Neural cell (in vitro differentiated cells): ENCODE measurements at regions not wholly inside any gene's neighbourhood (a gene's known extent, or its start where the extent isn't known, plus 50 kb on each side); places are given as distances from the start of the nearest gene placed in this dataset.

Experiments
- H2AFZ ChIP-seq: fragments of 200-600, 300-800 bp; sonication (generic), shearing (Covaris generic); 2 replicates; pipeline ENCODE4 v1.6.0; 2014; ENCODE audit warnings: low read depth, mild to moderate bottlenecking, antibody characterized with exemption, low read length, moderate library complexity
- H3F3A ChIP-seq: fragments of 200-600 bp; shearing (Covaris generic); 2 replicates; pipeline ENCODE4 v1.6.1; 2016; ENCODE audit warnings: mild to moderate bottlenecking, moderate library complexity, mixed read lengths, antibody characterized with exemption, low read length; ENCODE audit not compliant: insufficient read depth, poor library complexity, severe bottlenecking
- H3K27ac ChIP-seq: fragments of 200-600, 300-800 bp; sonication (generic), shearing (Covaris generic); 2 replicates; pipeline ENCODE4 v1.5.1; 2014; ENCODE audit warnings: mild to moderate bottlenecking, low read length, moderate library complexity
- H3K27me3 ChIP-seq: fragments of 300-800, 200-600 bp; sonication (generic), shearing (Covaris generic); 2 replicates; pipeline ENCODE4 v1.6.0; 2014; ENCODE audit warnings: mild to moderate bottlenecking, low read depth, low read length, moderate library complexity; ENCODE audit not compliant: insufficient read depth
- H3K36me3 ChIP-seq: fragments of 300-800, 200-600 bp; sonication (generic), shearing (Covaris generic); 2 replicates; pipeline ENCODE4 v1.5.1; 2014; ENCODE audit warnings: mild to moderate bottlenecking, antibody characterized with exemption, low read length, moderate library complexity; ENCODE audit not compliant: insufficient read depth
- H3K4me2 ChIP-seq: fragments of 300-800, 200-600 bp; sonication (generic), shearing (Covaris generic); 2 replicates; pipeline ENCODE4 v1.6.0; 2014; ENCODE audit warnings: mild to moderate bottlenecking, low read length
- H3K4me3 ChIP-seq: fragments of 300-800, 200-600 bp; sonication (generic), shearing (Covaris generic); 2 replicates; pipeline ENCODE4 v1.5.1; 2014; ENCODE audit warnings: mild to moderate bottlenecking, low read length, moderate library complexity
- H3K79me2 ChIP-seq: fragments of 200-600 bp; shearing (Covaris generic); replicated peaks from 2 replicates; pipeline ENCODE4 v1.6.0; 2014; ENCODE audit warnings: mild to moderate bottlenecking, low read length, moderate library complexity; ENCODE audit not compliant: insufficient read depth
- H3K9ac ChIP-seq: fragments of 300-800, 200-600 bp; sonication (generic), shearing (Covaris generic); 2 replicates; pipeline ENCODE4 v1.6.1; 2016; ENCODE audit warnings: mild to moderate bottlenecking, low read length, mixed read lengths
- H3K9me2 ChIP-seq: fragments of 200-600 bp; shearing (Covaris generic); 2 replicates; pipeline ENCODE4 v1.6.1; 2016; ENCODE audit warnings: mild to moderate bottlenecking, low read length, mixed read lengths; ENCODE audit not compliant: insufficient read depth
- H3K9me3 ChIP-seq: fragments of 200-600, 300-800 bp; sonication (generic), shearing (Covaris generic); 2 replicates; pipeline ENCODE4 v1.6.1; 2016; ENCODE audit warnings: mild to moderate bottlenecking, mixed run types, low read length, moderate library complexity, mixed read lengths
- H4K20me1 ChIP-seq: fragments of 200-600 bp; shearing (Covaris generic); 2 replicates; pipeline ENCODE4 v1.6.1; 2016; ENCODE audit warnings: mild to moderate bottlenecking, mixed run types; ENCODE audit not compliant: insufficient read depth
- CTCF ChIP-seq: fragments of 450-650 bp; IDR thresholded peaks from 2 replicates; pipeline ENCODE4 v1.5.1; 2014; ENCODE audit warnings: antibody characterized with exemption, mild to moderate bottlenecking, moderate library complexity; ENCODE audit not compliant: poor library complexity, severe bottlenecking
- EP300 ChIP-seq: fragments of 450-650 bp; conservative IDR thresholded peaks from 2 replicates; pipeline ENCODE4 v1.6.1; 2014; ENCODE audit warnings: antibody characterized with exemption, mild to moderate bottlenecking, moderate library complexity; ENCODE audit not compliant: poor library complexity, severe bottlenecking
- EZH2 ChIP-seq: fragments of 200-600, 300-800 bp; shearing (Covaris generic), sonication (generic); IDR thresholded peaks from 2 replicates; pipeline ENCODE4 v1.6.1; 2014; ENCODE audit warnings: antibody characterized with exemption, low read length, borderline replicate concordance, mild to moderate bottlenecking; ENCODE audit not compliant: insufficient read depth, poor library complexity, severe bottlenecking
- MXI1 ChIP-seq: fragments of 450-650 bp; conservative IDR thresholded peaks from 2 replicates; pipeline ENCODE4 v1.6.1; 2014; ENCODE audit warnings: antibody characterized with exemption, mild to moderate bottlenecking; ENCODE audit not compliant: poor library complexity, severe bottlenecking
- POLR2AphosphoS5 ChIP-seq: IDR thresholded peaks from 2 replicates; pipeline ENCODE4 v1.6.1; 2012
- RAD21 ChIP-seq: fragments of 450-650 bp; conservative IDR thresholded peaks from 2 replicates; pipeline ENCODE4 v1.6.1; 2014; ENCODE audit warnings: antibody characterized with exemption, mild to moderate bottlenecking, moderate library complexity
- SMC3 ChIP-seq: fragments of 450-650 bp; conservative IDR thresholded peaks from 2 replicates; pipeline ENCODE4 v1.6.1; 2014; ENCODE audit warnings: antibody characterized with exemption, mild to moderate bottlenecking, moderate library complexity; ENCODE audit not compliant: poor library complexity
- TAF1 ChIP-seq: IDR thresholded peaks from 2 replicates; pipeline ENCODE4 v1.6.1; 2012; ENCODE audit warnings: low read depth
- TF ChIP-seq, protein P1 (sequence below): IDR thresholded peaks from 2 replicates; pipeline ENCODE4 v1.6.1; 2012; ENCODE audit warnings: borderline replicate concordance

- H3K9me2 ChIP-seq = no peaks in the 10 kb centered on the region
- no peak overlapping the region for H3K4me2 ChIP-seq
- TF ChIP-seq, protein P1, sequence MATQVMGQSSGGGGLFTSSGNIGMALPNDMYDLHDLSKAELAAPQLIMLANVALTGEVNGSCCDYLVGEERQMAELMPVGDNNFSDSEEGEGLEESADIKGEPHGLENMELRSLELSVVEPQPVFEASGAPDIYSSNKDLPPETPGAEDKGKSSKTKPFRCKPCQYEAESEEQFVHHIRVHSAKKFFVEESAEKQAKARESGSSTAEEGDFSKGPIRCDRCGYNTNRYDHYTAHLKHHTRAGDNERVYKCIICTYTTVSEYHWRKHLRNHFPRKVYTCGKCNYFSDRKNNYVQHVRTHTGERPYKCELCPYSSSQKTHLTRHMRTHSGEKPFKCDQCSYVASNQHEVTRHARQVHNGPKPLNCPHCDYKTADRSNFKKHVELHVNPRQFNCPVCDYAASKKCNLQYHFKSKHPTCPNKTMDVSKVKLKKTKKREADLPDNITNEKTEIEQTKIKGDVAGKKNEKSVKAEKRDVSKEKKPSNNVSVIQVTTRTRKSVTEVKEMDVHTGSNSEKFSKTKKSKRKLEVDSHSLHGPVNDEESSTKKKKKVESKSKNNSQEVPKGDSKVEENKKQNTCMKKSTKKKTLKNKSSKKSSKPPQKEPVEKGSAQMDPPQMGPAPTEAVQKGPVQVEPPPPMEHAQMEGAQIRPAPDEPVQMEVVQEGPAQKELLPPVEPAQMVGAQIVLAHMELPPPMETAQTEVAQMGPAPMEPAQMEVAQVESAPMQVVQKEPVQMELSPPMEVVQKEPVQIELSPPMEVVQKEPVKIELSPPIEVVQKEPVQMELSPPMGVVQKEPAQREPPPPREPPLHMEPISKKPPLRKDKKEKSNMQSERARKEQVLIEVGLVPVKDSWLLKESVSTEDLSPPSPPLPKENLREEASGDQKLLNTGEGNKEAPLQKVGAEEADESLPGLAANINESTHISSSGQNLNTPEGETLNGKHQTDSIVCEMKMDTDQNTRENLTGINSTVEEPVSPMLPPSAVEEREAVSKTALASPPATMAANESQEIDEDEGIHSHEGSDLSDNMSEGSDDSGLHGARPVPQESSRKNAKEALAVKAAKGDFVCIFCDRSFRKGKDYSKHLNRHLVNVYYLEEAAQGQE = no peak
- no peaks in the 10 kb centered on the region for H3K36me3 ChIP-seq
- H3F3A ChIP-seq = no peaks in the 10 kb centered on the region
- H3K27me3 ChIP-seq = no peaks in the 10 kb centered on the region
- no peaks in the 10 kb centered on the region for H4K20me1 ChIP-seq
- H3K9me3 ChIP-seq = no peaks in the 10 kb centered on the region
- no peak overlapping the region for H3K4me3 ChIP-seq
- no peak overlapping the region for H3K27ac ChIP-seq
- no peak overlapping the region for H3K9ac ChIP-seq
- no peaks in the 10 kb centered on the region for H3K79me2 ChIP-seq
- no peak overlapping the region for H2AFZ ChIP-seq
Measured at GRCh38 chr7:130912862-130913638, 179.0 kb upstream of the KLF14 start.

DNA sequence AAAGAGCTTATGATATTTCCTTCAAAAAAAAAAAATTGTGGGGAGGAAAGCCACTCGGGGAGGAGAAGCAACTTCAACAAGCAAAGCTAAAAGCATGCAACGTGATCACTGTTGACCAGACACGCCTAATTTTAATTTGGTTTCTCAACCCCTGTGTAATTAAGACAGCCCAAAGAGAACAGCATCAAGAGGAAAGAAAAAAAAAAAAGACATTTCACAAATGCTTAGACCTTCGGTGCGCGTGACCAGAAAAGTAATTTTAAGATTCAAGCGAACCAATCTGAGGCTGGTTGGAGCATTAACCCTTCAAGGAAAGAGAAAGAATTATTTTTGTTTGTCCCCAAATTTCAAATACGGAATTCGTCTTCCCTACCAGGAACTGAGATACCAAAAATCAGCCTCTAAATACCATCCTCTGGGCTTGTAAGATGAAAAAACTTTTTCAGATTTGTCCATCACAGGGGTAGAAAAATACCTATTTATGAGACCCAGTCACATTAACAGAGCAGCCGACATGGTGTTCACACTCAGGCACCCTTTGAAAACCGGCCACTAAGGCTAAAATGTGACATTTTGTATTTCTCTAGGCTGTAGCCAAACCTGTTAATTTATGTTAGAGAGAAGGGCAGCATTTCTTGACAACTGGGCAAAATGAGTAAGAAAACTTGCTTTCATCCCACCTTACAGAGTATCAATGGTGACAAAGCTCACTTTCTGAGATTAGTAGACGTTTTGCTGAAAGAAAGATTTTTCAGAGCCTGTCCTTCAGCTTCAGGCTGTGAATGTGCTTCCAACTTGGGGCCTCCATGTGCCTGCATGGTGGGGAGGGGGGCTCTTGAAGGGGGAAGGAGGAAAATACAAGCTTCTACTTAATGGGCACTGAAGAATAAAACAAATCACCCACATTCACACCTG lies 179.9 kb upstream of the KLF14 start:
- H3K4me2 ChIP-seq = no peak overlapping the region
- no peak overlapping the region for H3K4me3 ChIP-seq
- no peaks in the 10 kb centered on the region for H3K27me3 ChIP-seq

More for the DNA sequence above, 179.9 kb upstream of the KLF14 start:
- no peaks in the 10 kb centered on the region for H4K20me1 ChIP-seq
- no peak for TF ChIP-seq EZH2
- no peak for TF ChIP-seq MXI1
- no peak for TF ChIP-seq CTCF
- TF ChIP-seq EP300 = no peak
- no peak for TF ChIP-seq RAD21
- no peak for TF ChIP-seq SMC3
- TF ChIP-seq POLR2AphosphoS5 = no peak
- TF ChIP-seq, protein P1 = no peak
- TF ChIP-seq TAF1 = no peak
- no peaks in the 10 kb centered on the region for H3F3A ChIP-seq
- H3K27ac ChIP-seq = no peak overlapping the region
- H3K9me2 ChIP-seq = no peaks in the 10 kb centered on the region
- H2AFZ ChIP-seq = no peak overlapping the region
- no peaks in the 10 kb centered on the region for H3K9me3 ChIP-seq
- H3K36me3 ChIP-seq = no peaks in the 10 kb centered on the region
- no peak overlapping the region for H3K9ac ChIP-seq
- no peaks in the 10 kb centered on the region for H3K79me2 ChIP-seq
